Neural cell (in vitro differentiated cells): ENCODE measurements at regions not wholly inside any gene's neighbourhood (a gene's known extent, or its start where the extent isn't known, plus 50 kb on each side); places are given as distances from the start of the nearest gene placed in this dataset.

ENCODE experiments used
- EP300 ChIP-seq: fragments of 450-650 bp; conservative IDR thresholded peaks from 2 replicates; pipeline ENCODE4 v1.6.1; 2014; ENCODE audit warnings: antibody characterized with exemption, mild to moderate bottlenecking, moderate library complexity; ENCODE audit not compliant: poor library complexity, severe bottlenecking
- EZH2 ChIP-seq: fragments of 200-600, 300-800 bp; shearing (Covaris generic), sonication (generic); IDR thresholded peaks from 2 replicates; pipeline ENCODE4 v1.6.1; 2014; ENCODE audit warnings: antibody characterized with exemption, low read length, borderline replicate concordance, mild to moderate bottlenecking; ENCODE audit not compliant: insufficient read depth, poor library complexity, severe bottlenecking
- POLR2AphosphoS5 ChIP-seq: IDR thresholded peaks from 2 replicates; pipeline ENCODE4 v1.6.1; 2012
- TAF1 ChIP-seq: IDR thresholded peaks from 2 replicates; pipeline ENCODE4 v1.6.1; 2012; ENCODE audit warnings: low read depth
- TF ChIP-seq, protein P1 (sequence below): fragments of 450-650 bp; IDR thresholded peaks from 2 replicates; pipeline ENCODE4 v1.5.1; 2014; ENCODE audit warnings: antibody characterized with exemption, mild to moderate bottlenecking, moderate library complexity; ENCODE audit not compliant: poor library complexity, severe bottlenecking
- TF ChIP-seq, protein P2 (sequence below): IDR thresholded peaks from 2 replicates; pipeline ENCODE4 v1.6.1; 2012; ENCODE audit warnings: borderline replicate concordance

DNA sequence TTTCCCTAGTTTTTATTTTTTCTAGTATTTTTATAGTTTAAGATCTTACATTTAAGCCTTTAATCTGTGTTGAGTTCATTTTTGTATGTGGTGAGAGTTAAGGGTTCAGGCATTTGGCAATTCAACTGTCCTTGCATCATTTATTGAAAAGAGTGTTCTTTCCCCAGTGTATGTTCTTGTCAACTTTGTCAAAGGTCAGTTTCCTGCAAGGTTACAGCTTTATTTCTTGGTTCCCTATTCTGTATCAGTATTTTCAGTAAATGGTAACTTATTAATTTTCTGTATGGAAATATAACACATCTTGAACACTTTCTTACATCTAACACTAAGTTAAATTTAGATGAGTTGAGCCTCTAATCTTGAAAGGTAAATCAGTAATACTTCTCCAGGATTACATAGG, 1770.1 kb downstream of the OTOL1 start:
- TF ChIP-seq EZH2: no peak
- no peak for TF ChIP-seq POLR2AphosphoS5
- TF ChIP-seq, protein P1, sequence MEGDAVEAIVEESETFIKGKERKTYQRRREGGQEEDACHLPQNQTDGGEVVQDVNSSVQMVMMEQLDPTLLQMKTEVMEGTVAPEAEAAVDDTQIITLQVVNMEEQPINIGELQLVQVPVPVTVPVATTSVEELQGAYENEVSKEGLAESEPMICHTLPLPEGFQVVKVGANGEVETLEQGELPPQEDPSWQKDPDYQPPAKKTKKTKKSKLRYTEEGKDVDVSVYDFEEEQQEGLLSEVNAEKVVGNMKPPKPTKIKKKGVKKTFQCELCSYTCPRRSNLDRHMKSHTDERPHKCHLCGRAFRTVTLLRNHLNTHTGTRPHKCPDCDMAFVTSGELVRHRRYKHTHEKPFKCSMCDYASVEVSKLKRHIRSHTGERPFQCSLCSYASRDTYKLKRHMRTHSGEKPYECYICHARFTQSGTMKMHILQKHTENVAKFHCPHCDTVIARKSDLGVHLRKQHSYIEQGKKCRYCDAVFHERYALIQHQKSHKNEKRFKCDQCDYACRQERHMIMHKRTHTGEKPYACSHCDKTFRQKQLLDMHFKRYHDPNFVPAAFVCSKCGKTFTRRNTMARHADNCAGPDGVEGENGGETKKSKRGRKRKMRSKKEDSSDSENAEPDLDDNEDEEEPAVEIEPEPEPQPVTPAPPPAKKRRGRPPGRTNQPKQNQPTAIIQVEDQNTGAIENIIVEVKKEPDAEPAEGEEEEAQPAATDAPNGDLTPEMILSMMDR: no peak
- TF ChIP-seq, protein P2, sequence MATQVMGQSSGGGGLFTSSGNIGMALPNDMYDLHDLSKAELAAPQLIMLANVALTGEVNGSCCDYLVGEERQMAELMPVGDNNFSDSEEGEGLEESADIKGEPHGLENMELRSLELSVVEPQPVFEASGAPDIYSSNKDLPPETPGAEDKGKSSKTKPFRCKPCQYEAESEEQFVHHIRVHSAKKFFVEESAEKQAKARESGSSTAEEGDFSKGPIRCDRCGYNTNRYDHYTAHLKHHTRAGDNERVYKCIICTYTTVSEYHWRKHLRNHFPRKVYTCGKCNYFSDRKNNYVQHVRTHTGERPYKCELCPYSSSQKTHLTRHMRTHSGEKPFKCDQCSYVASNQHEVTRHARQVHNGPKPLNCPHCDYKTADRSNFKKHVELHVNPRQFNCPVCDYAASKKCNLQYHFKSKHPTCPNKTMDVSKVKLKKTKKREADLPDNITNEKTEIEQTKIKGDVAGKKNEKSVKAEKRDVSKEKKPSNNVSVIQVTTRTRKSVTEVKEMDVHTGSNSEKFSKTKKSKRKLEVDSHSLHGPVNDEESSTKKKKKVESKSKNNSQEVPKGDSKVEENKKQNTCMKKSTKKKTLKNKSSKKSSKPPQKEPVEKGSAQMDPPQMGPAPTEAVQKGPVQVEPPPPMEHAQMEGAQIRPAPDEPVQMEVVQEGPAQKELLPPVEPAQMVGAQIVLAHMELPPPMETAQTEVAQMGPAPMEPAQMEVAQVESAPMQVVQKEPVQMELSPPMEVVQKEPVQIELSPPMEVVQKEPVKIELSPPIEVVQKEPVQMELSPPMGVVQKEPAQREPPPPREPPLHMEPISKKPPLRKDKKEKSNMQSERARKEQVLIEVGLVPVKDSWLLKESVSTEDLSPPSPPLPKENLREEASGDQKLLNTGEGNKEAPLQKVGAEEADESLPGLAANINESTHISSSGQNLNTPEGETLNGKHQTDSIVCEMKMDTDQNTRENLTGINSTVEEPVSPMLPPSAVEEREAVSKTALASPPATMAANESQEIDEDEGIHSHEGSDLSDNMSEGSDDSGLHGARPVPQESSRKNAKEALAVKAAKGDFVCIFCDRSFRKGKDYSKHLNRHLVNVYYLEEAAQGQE: no peak
- TF ChIP-seq EP300: no peak
- no peak for TF ChIP-seq TAF1
